ENCODE measurements at regions not wholly inside any gene's neighbourhood (a gene's known extent, or its start where the extent isn't known, plus 50 kb on each side); places are given as distances from the start of the nearest gene placed in this dataset.
"Not testable (repeated sequence)": the region's sequence is repeated elsewhere in the genome, so short reads cannot be mapped to it uniquely, and the experiment has no call there.

- no peak for DNase-seq
Measured at GRCh38 chr7:68978710-68979109, 619.6 kb upstream of the AUTS2 start.

- DNase-seq: no peak
Measured at GRCh38 chr7:68980011-68980410, 618.3 kb upstream of the AUTS2 start.

GRCh38 chr7:68980432-68980831, 617.8 kb upstream of the AUTS2 start:
- not testable (repeated sequence) for DNase-seq

- DNase-seq: no peak
Measured at GRCh38 chr7:68984306-68984705, 614.0 kb upstream of the AUTS2 start.

- no peak for DNase-seq
Measured at GRCh38 chr7:68994841-68995240, 603.4 kb upstream of the AUTS2 start.

GRCh38 chr7:68998136-68998535, 600.1 kb upstream of the AUTS2 start:
- DNase-seq: no peak

GRCh38 chr7:69002416-69002815, 595.9 kb upstream of the AUTS2 start:
- DNase-seq: no peak

GRCh38 chr7:69012149-69012548, 586.1 kb upstream of the AUTS2 start:
- DNase-seq: no peak

- DNase-seq: no peak
Measured at GRCh38 chr7:69017208-69017607, 581.1 kb upstream of the AUTS2 start.

- DNase-seq: no peak
Measured at GRCh38 chr7:69018200-69018599, 580.1 kb upstream of the AUTS2 start.

GRCh38 chr7:69019437-69019836, 578.8 kb upstream of the AUTS2 start:
- no peak for DNase-seq

- DNase-seq: no peak
Measured at GRCh38 chr7:69020536-69020935, 577.7 kb upstream of the AUTS2 start.

GRCh38 chr7:69025249-69025648, 573.0 kb upstream of the AUTS2 start:
- DNase-seq: no peak

- DNase-seq: no peak
Measured at GRCh38 chr7:69032848-69033247, 565.4 kb upstream of the AUTS2 start.

- DNase-seq: no peak
Measured at GRCh38 chr7:69035826-69036225, 562.4 kb upstream of the AUTS2 start.

GRCh38 chr7:69036301-69036700, 562.0 kb upstream of the AUTS2 start:
- DNase-seq: no peak

- no peak for DNase-seq
Measured at GRCh38 chr7:69038915-69039314, 559.4 kb upstream of the AUTS2 start.

- no peak for DNase-seq
Measured at GRCh38 chr7:69042138-69042537, 556.1 kb upstream of the AUTS2 start.

GRCh38 chr7:69047151-69047754, 551.0 kb upstream of the AUTS2 start:
- DNase-seq: no peak

GRCh38 chr7:69049326-69049725, 548.9 kb upstream of the AUTS2 start:
- DNase-seq: no peak

- DNase-seq: no peak
Measured at GRCh38 chr7:69052447-69052846, 545.8 kb upstream of the AUTS2 start.

GRCh38 chr7:69060516-69060915, 537.8 kb upstream of the AUTS2 start:
- no peak for DNase-seq

- DNase-seq: no peak
Measured at GRCh38 chr7:69062020-69062765, 536.1 kb upstream of the AUTS2 start.

- DNase-seq: no peak
Measured at GRCh38 chr7:69067397-69067796, 530.9 kb upstream of the AUTS2 start.

GRCh38 chr7:69070476-69070875, 527.8 kb upstream of the AUTS2 start:
- no peak for DNase-seq
